ENCODE measurements at regions not wholly inside any gene's neighbourhood (a gene's known extent, or its start where the extent isn't known, plus 50 kb on each side); places are given as distances from the start of the nearest gene placed in this dataset.

DNA sequence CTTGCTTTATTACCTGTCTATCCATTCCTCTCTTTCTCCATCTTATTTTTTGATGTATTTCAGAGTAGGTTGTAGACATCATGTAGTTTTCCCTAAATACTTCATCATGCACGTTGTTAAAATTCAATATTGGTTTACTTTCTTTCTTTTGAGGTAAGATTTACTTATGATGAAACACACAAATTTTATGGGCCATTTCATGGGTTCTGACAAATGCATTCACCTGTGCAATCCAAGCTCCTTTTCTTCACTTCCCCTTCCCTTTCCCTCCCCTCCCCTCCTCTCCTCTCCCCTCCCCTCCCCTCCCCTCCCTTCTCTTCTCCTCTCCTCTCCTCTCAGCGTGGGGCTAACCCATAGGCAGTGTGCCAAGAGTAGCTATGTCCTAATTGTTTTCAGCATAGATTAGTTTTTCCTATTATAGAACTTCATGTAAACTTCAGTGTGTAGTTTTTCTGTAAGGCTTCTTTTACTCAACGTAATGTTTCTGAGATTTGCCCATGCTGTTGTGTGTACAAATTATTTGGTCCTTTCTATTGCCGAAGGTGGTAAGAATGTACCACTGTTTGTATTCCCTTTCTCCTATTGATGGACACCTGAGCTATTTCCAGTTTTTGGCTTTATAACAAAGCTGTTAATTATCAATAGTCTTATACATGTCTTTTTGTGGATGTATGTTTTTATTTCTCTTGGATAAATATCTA lies 92.9 kb upstream of the CLINT1 start:
- no peaks in the 10 kb centered on the region for H3K27me3 ChIP-seq (ENCODE audit: control insufficient read depth, insufficient read depth, low read length, poor library complexity, severe bottlenecking)
- no peak for DNase-seq
- H3K27me3 Mint-ChIP-seq (ENCODE audit: insufficient read depth): peaks cover 1% of the 10 kb centered on the region
- H3K36me3 ChIP-seq (ENCODE audit: control insufficient read depth, insufficient read depth, low read length): no peaks in the 10 kb centered on the region
- no peak overlapping the region for H3K4me3 ChIP-seq (ENCODE audit: low read length)
- no peaks in the 10 kb centered on the region for H3K9me3 ChIP-seq (ENCODE audit: control insufficient read depth, low read length)
- H3K36me3 Mint-ChIP-seq (ENCODE audit: low read depth): no peaks in the 10 kb centered on the region
- peaks cover 18% of the 10 kb centered on the region for H3K4me1 Mint-ChIP-seq
- no peak overlapping the region for H3K27ac Mint-ChIP-seq
- no peak overlapping the region for H3K4me3 Mint-ChIP-seq
- 93 to 100% methylated on average over 1 to 3 of the region's 4 CpGs for WGBS, 2 experiments (ENCODE audit: insufficient coverage in 1 of 2, insufficient read length in 1 of 2)
- H3K9ac ChIP-seq (ENCODE audit: extremely low read depth, low read length, poor library complexity, severe bottlenecking): no peak overlapping the region
- H3K9me3 Mint-ChIP-seq: no peaks in the 10 kb centered on the region
- H3K4me1 ChIP-seq (ENCODE audit: control insufficient read depth, insufficient read depth, low read length): no peaks in the 10 kb centered on the region
- no peak overlapping the region for H3K27ac ChIP-seq (ENCODE audit: low read depth, low read length)
- TF ChIP-seq, protein P1, sequence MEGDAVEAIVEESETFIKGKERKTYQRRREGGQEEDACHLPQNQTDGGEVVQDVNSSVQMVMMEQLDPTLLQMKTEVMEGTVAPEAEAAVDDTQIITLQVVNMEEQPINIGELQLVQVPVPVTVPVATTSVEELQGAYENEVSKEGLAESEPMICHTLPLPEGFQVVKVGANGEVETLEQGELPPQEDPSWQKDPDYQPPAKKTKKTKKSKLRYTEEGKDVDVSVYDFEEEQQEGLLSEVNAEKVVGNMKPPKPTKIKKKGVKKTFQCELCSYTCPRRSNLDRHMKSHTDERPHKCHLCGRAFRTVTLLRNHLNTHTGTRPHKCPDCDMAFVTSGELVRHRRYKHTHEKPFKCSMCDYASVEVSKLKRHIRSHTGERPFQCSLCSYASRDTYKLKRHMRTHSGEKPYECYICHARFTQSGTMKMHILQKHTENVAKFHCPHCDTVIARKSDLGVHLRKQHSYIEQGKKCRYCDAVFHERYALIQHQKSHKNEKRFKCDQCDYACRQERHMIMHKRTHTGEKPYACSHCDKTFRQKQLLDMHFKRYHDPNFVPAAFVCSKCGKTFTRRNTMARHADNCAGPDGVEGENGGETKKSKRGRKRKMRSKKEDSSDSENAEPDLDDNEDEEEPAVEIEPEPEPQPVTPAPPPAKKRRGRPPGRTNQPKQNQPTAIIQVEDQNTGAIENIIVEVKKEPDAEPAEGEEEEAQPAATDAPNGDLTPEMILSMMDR (conservative IDR thresholded peaks at IDR 0.05): no peak

DNA sequence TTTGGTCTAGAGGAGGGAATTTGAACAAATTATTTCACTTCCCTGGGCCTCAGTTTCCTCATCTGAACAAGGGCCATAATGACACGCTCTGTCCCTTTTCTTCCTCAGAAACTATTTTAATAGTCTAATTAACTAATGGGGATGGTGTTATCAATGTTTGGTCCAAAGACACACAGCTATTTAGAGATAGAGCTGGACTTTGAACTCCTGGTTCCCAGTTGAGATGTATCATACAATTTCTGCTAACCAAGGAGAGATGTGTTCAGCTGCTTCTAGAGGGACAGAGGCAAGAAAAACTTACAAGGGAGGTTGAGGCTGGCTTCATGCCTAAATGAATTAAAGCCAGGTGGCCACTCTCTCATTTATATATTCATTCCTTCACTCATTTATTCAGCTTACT lies 90.6 kb upstream of the CLINT1 start:
- Histone ChIP-seq H3K27ac (ENCODE audit: low read depth, low read length) (no peak overlapping the region), H3K4me1 (ENCODE audit: control insufficient read depth, insufficient read depth, low read length) (no peaks in the 10 kb centered on the region), H3K27me3 (ENCODE audit: control insufficient read depth, insufficient read depth, low read length, poor library complexity, severe bottlenecking) (no peaks in the 10 kb centered on the region), H3K4me3 (ENCODE audit: low read length) (no peak overlapping the region), H3K9me3 (ENCODE audit: control insufficient read depth, low read length) (no peaks in the 10 kb centered on the region), H3K9ac (ENCODE audit: extremely low read depth, low read length, poor library complexity, severe bottlenecking) (peak overlapping the region; percentile 1), H3K36me3 (ENCODE audit: control insufficient read depth, insufficient read depth, low read length) (no peaks in the 10 kb centered on the region)
- Mint-ChIP-seq H3K27me3 (ENCODE audit: insufficient read depth) (no peaks in the 10 kb centered on the region), H3K27ac (no peak overlapping the region), H3K36me3 (ENCODE audit: low read depth) (no peaks in the 10 kb centered on the region), H3K4me3 (no peak overlapping the region), H3K4me1 (peaks cover 25% of the 10 kb centered on the region), H3K9me3 (no peaks in the 10 kb centered on the region)
- WGBS, 2 experiments (ENCODE audit: insufficient coverage in 1 of 2, insufficient read length in 1 of 2): no CpG with 5 or more reads among the region's 1 CpG
- TF ChIP-seq, protein P1 (conservative IDR thresholded peaks at IDR 0.05): no peak
- no peak for DNase-seq

DNA sequence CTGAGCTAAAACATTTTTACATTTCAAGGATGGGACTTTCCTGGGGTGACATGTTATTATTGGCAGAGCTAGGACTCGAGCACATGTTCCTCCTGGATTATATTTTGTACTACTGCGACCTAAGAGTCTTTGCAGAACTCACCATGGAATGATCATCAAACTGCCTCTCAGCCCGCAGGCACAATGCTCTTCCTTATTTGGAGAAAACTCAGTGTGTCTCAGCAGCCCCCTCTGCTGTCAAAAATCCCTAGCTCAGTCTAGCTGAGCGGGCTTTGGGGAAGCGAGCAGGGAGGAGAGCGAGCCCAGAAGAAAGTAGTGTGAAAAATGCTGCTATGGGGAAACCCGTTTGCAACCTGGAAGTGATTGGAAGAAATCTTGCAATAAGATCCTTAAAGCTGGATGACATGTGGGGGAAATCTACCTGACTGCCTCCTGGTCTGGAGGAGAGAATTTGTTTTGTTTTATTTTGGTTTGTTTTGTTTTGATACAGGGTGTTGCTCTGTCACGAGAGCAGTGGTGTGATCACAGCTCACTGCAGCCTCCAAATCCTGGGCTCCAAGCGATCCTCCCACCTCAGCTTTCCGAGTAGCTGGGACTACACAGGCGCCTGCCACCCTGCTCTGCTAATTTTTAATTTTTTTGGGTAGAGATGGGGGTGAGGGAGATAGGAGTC lies 89.9 kb upstream of the CLINT1 start:
- Histone ChIP-seq H3K36me3 (ENCODE audit: control insufficient read depth, insufficient read depth, low read length) (no peaks in the 10 kb centered on the region), H3K27ac (ENCODE audit: low read depth, low read length) (no peak overlapping the region), H3K27me3 (ENCODE audit: control insufficient read depth, insufficient read depth, low read length, poor library complexity, severe bottlenecking) (no peaks in the 10 kb centered on the region), H3K4me3 (ENCODE audit: low read length) (no peak overlapping the region), H3K4me1 (ENCODE audit: control insufficient read depth, insufficient read depth, low read length) (peaks cover 2% of the 10 kb centered on the region), H3K9ac (ENCODE audit: extremely low read depth, low read length, poor library complexity, severe bottlenecking) (peak overlapping the region; percentile 1), H3K9me3 (ENCODE audit: control insufficient read depth, low read length) (no peaks in the 10 kb centered on the region)
- Mint-ChIP-seq H3K27me3 (ENCODE audit: insufficient read depth) (no peaks in the 10 kb centered on the region), H3K27ac (peak overlapping the region; percentile 20), H3K36me3 (ENCODE audit: low read depth) (no peaks in the 10 kb centered on the region), H3K9me3 (no peaks in the 10 kb centered on the region), H3K4me3 (no peak overlapping the region), H3K4me1 (peaks cover 31% of the 10 kb centered on the region)
- peak; percentile 99 for DNase-seq
- TF ChIP-seq, protein P1 (conservative IDR thresholded peaks at IDR 0.05): peak; percentile 93
- WGBS, 2 experiments (ENCODE audit: insufficient coverage in 1 of 2, insufficient read length in 1 of 2): 8 to 27% methylated on average over 6 to 11 of the region's 11 CpGs

Data from endodermal cell (in vitro differentiated cells).